ENCODE measurements at regions not wholly inside any gene's neighbourhood (a gene's known extent, or its start where the extent isn't known, plus 50 kb on each side); places are given as distances from the start of the nearest gene placed in this dataset.

DNA sequence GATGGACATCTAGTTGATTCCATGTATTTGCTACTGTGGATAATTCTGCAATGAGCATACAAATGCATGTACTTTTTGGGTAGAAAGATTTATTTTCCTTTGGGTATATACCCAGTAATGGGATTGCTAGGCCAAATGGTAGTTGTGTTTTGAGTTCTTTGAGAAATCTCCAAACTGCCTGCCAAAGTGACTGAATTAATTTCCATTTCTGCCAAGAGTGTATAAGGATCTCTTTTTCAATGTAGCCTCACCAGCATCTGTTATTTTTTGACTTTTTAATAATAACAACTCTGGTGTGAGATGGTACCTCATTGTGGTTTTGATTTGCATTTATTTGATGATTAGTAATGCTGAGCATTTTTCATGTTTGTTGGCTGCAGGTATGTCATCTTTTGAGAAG is 435.0 kb upstream of the CBLB start:
- no peak for DNase-seq
- Mint-ChIP-seq H3K4me1 (peaks cover 3% of the 10 kb centered on the region), H3K9me3 (no peaks in the 10 kb centered on the region), H3K27me3 (ENCODE audit: insufficient read depth) (no peaks in the 10 kb centered on the region), H3K27ac (no peak overlapping the region), H3K4me3 (no peak overlapping the region), H3K36me3 (ENCODE audit: low read depth) (no peaks in the 10 kb centered on the region)
- no peak overlapping the region for H3K9ac ChIP-seq (ENCODE audit: extremely low read depth, low read length, poor library complexity, severe bottlenecking)
- no peaks in the 10 kb centered on the region for H3K27me3 ChIP-seq (ENCODE audit: control insufficient read depth, insufficient read depth, low read length, poor library complexity, severe bottlenecking)
- H3K4me3 ChIP-seq (ENCODE audit: low read length): no peak overlapping the region
- TF ChIP-seq CTCF (conservative IDR thresholded peaks at IDR 0.05): no peak
- no peaks in the 10 kb centered on the region for H3K4me1 ChIP-seq (ENCODE audit: control insufficient read depth, insufficient read depth, low read length)
- no peak overlapping the region for H3K27ac ChIP-seq (ENCODE audit: low read depth, low read length)
- H3K36me3 ChIP-seq (ENCODE audit: control insufficient read depth, insufficient read depth, low read length): no peaks in the 10 kb centered on the region
- H3K9me3 ChIP-seq (ENCODE audit: control insufficient read depth, low read length): no peaks in the 10 kb centered on the region

GRCh38 chr3:106305127-106305526 is 436.3 kb upstream of the CBLB start:
- H3K4me3 Mint-ChIP-seq: no peak overlapping the region
- H3K27me3 Mint-ChIP-seq (ENCODE audit: insufficient read depth): no peaks in the 10 kb centered on the region
- 89 to 100% methylated on average over 1 to 2 of the region's 2 CpGs for WGBS, 2 experiments (ENCODE audit: insufficient coverage in 1 of 2, insufficient read length in 1 of 2)

DNA sequence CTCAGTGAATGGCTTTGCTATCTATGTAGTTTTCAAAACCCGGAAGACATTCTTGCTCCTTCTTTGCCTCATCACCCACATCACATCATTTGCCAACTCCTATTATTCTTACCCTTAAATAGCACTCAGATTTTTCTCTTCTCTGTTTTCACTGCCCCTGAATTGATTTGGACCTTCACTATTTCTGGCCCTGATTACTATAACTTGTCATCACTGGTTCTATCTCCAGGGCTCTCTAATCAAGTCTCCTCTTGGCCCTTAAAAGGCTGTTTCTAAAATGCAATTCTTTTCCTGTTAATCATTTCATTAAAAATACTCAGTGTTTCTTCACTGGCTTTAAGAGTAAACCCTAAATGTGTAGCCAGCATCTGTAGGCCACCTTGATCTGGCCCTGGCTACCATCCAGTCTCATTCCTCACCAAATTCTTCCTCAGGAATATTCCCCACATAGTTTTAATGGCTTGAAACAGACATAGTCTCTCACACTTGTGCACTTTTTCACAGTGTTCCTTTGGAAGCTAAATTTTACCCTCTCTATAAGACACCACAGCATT is 437.1 kb upstream of the CBLB start:
- 78 to 88% methylated on average over 1 of the region's 1 CpG for WGBS, 2 experiments (ENCODE audit: insufficient coverage in 1 of 2, insufficient read length in 1 of 2)
- TF ChIP-seq CTCF (conservative IDR thresholded peaks at IDR 0.05): no peak
- no peak overlapping the region for H3K4me3 Mint-ChIP-seq

More at GRCh38 chr3:106305127-106305526, 436.3 kb upstream of the CBLB start:
- no peaks in the 10 kb centered on the region for H3K9me3 ChIP-seq (ENCODE audit: control insufficient read depth, low read length)
- no peak overlapping the region for H3K27ac ChIP-seq (ENCODE audit: low read depth, low read length)
- no peaks in the 10 kb centered on the region for H3K4me1 ChIP-seq (ENCODE audit: control insufficient read depth, insufficient read depth, low read length)
- Mint-ChIP-seq H3K4me1 (peaks cover 10% of the 10 kb centered on the region), H3K9me3 (no peaks in the 10 kb centered on the region), H3K36me3 (ENCODE audit: low read depth) (no peaks in the 10 kb centered on the region), H3K27ac (no peak overlapping the region)
- H3K4me3 ChIP-seq (ENCODE audit: low read length): no peak overlapping the region
- H3K27me3 ChIP-seq (ENCODE audit: control insufficient read depth, insufficient read depth, low read length, poor library complexity, severe bottlenecking): no peaks in the 10 kb centered on the region
- no peaks in the 10 kb centered on the region for H3K36me3 ChIP-seq (ENCODE audit: control insufficient read depth, insufficient read depth, low read length)
- no peak overlapping the region for H3K9ac ChIP-seq (ENCODE audit: extremely low read depth, low read length, poor library complexity, severe bottlenecking)
- DNase-seq: no peak
- TF ChIP-seq CTCF (conservative IDR thresholded peaks at IDR 0.05): no peak

More for the DNA sequence above, 437.1 kb upstream of the CBLB start:
- H3K27ac Mint-ChIP-seq: no peak overlapping the region
- H3K27me3 Mint-ChIP-seq (ENCODE audit: insufficient read depth): no peaks in the 10 kb centered on the region
- no peak overlapping the region for H3K27ac ChIP-seq (ENCODE audit: low read depth, low read length)
- no peaks in the 10 kb centered on the region for H3K9me3 Mint-ChIP-seq
- H3K9ac ChIP-seq (ENCODE audit: extremely low read depth, low read length, poor library complexity, severe bottlenecking): no peak overlapping the region
- no peak overlapping the region for H3K4me3 ChIP-seq (ENCODE audit: low read length)
- no peak for DNase-seq
- peaks cover 10% of the 10 kb centered on the region for H3K4me1 Mint-ChIP-seq
- no peaks in the 10 kb centered on the region for H3K36me3 ChIP-seq (ENCODE audit: control insufficient read depth, insufficient read depth, low read length)
- no peaks in the 10 kb centered on the region for H3K36me3 Mint-ChIP-seq (ENCODE audit: low read depth)
- no peaks in the 10 kb centered on the region for H3K9me3 ChIP-seq (ENCODE audit: control insufficient read depth, low read length)
- no peaks in the 10 kb centered on the region for H3K4me1 ChIP-seq (ENCODE audit: control insufficient read depth, insufficient read depth, low read length)
- H3K27me3 ChIP-seq (ENCODE audit: control insufficient read depth, insufficient read depth, low read length, poor library complexity, severe bottlenecking): no peaks in the 10 kb centered on the region

All from endodermal cell (in vitro differentiated cells).